T-cell (primary cell): ENCODE measurements at regions not wholly inside any gene's neighbourhood (a gene's known extent, or its start where the extent isn't known, plus 50 kb on each side); places are given as distances from the start of the nearest gene placed in this dataset.
"Not testable (repeated sequence)": the region's sequence is repeated elsewhere in the genome, so short reads cannot be mapped to it uniquely, and the experiment has no call there.

ENCODE experiments used
- ATAC-seq, 4 experiments: fragments of 200-7000 bp in 3 of 4; fragments of 150-1000 bp in 1 of 4; cut with Tn5 transposase; replicated peaks in 1 of 4; 1 replicate in 3 of 4; 2 replicates in 1 of 4; pipeline ENCODE4 v1.10.0; 2021; ENCODE audit warnings: moderate library complexity in 3 of 4, mild to moderate bottlenecking in 2 of 4, moderate number of reproducible peaks in 1 of 4
- CTCF ChIA-PET, 2 donors: fragments of 300-600 bp; sonication (Branson Sonifier 250); formaldehyde crosslinking; loops; one replicate each; lab custom pipeline; 2022; ENCODE audit warnings: antibody characterized with exemption in 2 of 2; lab: Charles Lee
- POLR2A ChIA-PET, 2 donors: fragments of 300-600 bp; sonication (Branson Sonifier 250); formaldehyde crosslinking; loops; one replicate each; lab custom pipeline; 2022; ENCODE audit warnings: antibody characterized with exemption in 2 of 2; lab: Charles Lee
- DNase-seq, 35 experiments: peaks; one replicate each; pipeline versions ENCODE4 v3.0.0 to v3.0.0-alpha.2; 2013 to 2023
- H3K27ac ChIP-seq: one replicate; pipeline ENCODE4 v1.5.1; 2013; ENCODE audit warnings: low read length
- H3K27me3 ChIP-seq, 2 experiments: replicated peaks in 1 of 2; 1 replicate in 1 of 2; 2 replicates in 1 of 2; pipeline versions ENCODE4 v1.6.1 to v1.7.0; 2013; ENCODE audit warnings: low read length in 1 of 2, mixed read lengths in 1 of 2; ENCODE audit not compliant: control insufficient read depth in 2 of 2, insufficient read depth in 2 of 2; ENCODE audit errors: extremely low read depth in 1 of 2
- H3K36me3 ChIP-seq, 2 donors: 1 replicate in 1 of 2; 2 replicates in 1 of 2; pipeline versions ENCODE4 v1.6.1 to v1.7.0; 2013; ENCODE audit warnings: low read length in 1 of 2; ENCODE audit not compliant: control insufficient read depth in 2 of 2, insufficient read depth in 1 of 2; ENCODE audit errors: extremely low read depth in 1 of 2
- H3K4me1 ChIP-seq, 2 experiments: 1 replicate in 1 of 2; 2 replicates in 1 of 2; pipeline versions ENCODE4 v1.6.1 to v1.7.0; 2013; ENCODE audit warnings: low read length in 2 of 2, mixed read lengths in 1 of 2; ENCODE audit not compliant: insufficient read depth in 2 of 2, control insufficient read depth in 1 of 2; ENCODE audit errors: extremely low read depth in 1 of 2
- H3K4me3 ChIP-seq, 2 donors: 1 replicate in 1 of 2; 2 replicates in 1 of 2; pipeline versions ENCODE4 v1.5.1 to v1.7.0; 2013; ENCODE audit warnings: mild to moderate bottlenecking in 2 of 2, low read length in 1 of 2, moderate library complexity in 1 of 2; ENCODE audit not compliant: control insufficient read depth in 1 of 2; ENCODE audit errors: extremely low read depth in 1 of 2
- H3K9me3 ChIP-seq: 2 replicates; pipeline ENCODE4 v1.7.0; 2013
- H3K27ac Mint-ChIP-seq, 2 donors: one replicate each; pipeline ENCODE4 v1.8.0; 2020 to 2021; ENCODE audit warnings: mild to moderate bottlenecking in 2 of 2, mixed read lengths in 2 of 2
- H3K27me3 Mint-ChIP-seq, 2 donors: one replicate each; pipeline ENCODE4 v1.8.0; 2021 to 2022; ENCODE audit warnings: mixed read lengths in 2 of 2
- H3K36me3 Mint-ChIP-seq: one replicate; pipeline ENCODE4 v1.8.0; 2021; ENCODE audit warnings: mixed read lengths
- H3K4me1 Mint-ChIP-seq, 3 donors: one replicate each; pipeline ENCODE4 v1.8.0; 2020 to 2022; ENCODE audit warnings: mixed read lengths in 3 of 3, mild to moderate bottlenecking in 1 of 3
- H3K4me3 Mint-ChIP-seq, 3 donors: one replicate each; pipeline ENCODE4 v1.8.0; 2020 to 2022; ENCODE audit warnings: mild to moderate bottlenecking in 3 of 3, mixed read lengths in 3 of 3, moderate library complexity in 3 of 3
- H3K9me3 Mint-ChIP-seq, 3 donors: one replicate each; pipeline ENCODE4 v1.8.0; 2020 to 2022; ENCODE audit warnings: mixed read lengths in 3 of 3
- WGBS: methylation state at CpG from one replicate; pipeline ENCODE4 v1.1.5; 2013; ENCODE audit warnings: missing lambda C conversion rate; ENCODE audit not compliant: insufficient coverage; 5-methylcytosine and 5-hydroxymethylcytosine counted together

- WGBS, result no CpG with 5 or more reads among the region's 11 CpGs
- H3K27me3 ChIP-seq, H3K27ac Mint-ChIP-seq, H3K9me3 Mint-ChIP-seq, H3K27ac ChIP-seq, POLR2A ChIA-PET, H3K4me1 Mint-ChIP-seq, H3K4me3 Mint-ChIP-seq, DNase-seq, H3K36me3 Mint-ChIP-seq, H3K4me3 ChIP-seq, CTCF ChIA-PET, H3K4me1 ChIP-seq, ATAC-seq, H3K9me3 ChIP-seq, H3K27me3 Mint-ChIP-seq, H3K36me3 ChIP-seq: not testable (repeated sequence)
These were observed 115.9 kb downstream of the NPIPA5 start for GRCh38 chr16:15262212-15262611.

DNA sequence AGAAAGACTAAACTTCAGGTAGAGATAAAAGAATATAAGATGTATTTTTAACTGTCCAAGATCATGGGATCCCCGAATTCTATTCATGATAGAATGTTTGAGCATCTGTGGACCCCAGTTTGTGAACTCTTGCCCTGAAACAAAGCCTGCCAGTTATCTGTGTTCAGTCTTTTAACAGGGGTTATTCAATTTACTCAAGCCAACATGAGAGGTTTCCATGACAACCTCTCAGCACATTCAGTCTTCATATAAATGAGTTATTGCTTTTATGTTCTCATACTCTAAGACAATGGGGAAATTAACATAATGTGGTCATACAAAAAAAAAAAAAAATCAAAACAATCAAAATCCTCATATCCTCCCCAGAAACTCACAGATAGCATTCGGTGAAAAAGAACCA lies 130.1 kb downstream of the NPIPA5 start:
- H3K27ac ChIP-seq, DNase-seq, POLR2A ChIA-PET, H3K4me3 ChIP-seq, H3K4me1 ChIP-seq, ATAC-seq, H3K4me3 Mint-ChIP-seq, H3K9me3 Mint-ChIP-seq, H3K9me3 ChIP-seq, H3K4me1 Mint-ChIP-seq, CTCF ChIA-PET, H3K27me3 Mint-ChIP-seq, H3K27me3 ChIP-seq, H3K36me3 ChIP-seq, H3K27ac Mint-ChIP-seq, H3K36me3 Mint-ChIP-seq: not testable (repeated sequence)
- WGBS, result no CpG with 5 or more reads among the region's 2 CpGs

DNA sequence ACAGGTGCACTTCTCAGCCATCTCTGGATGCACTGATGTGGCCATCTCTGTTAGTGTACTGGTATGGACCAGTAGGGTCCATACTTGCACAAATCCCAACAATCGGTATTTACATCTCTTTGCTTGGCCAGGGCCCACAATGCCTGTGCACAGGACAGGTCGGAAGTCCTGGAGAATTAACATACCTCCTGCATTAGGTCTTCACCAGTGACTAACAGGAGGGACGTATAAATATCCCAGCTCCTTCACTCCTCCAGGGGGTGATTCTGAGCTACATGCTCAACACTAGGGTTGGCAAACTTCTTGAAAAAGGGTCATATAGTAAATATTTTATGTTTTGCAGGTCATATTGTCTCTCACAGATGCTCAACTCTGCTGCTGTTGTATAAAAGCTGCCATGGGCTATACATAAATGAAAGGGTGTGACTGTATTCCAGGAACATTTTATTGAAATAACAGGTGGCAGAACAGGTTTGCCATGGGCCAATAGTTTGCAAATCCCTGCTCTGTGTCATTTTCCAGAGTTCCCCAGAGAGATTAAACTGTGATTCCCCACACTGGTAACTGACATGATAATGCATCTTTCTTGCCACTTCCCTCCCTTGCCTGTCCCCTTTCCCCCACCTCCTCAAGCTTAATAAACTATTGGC lies 141.3 kb downstream of the NPIPA5 start:
- H3K4me3 ChIP-seq, H3K4me1 ChIP-seq, H3K27me3 ChIP-seq, H3K36me3 ChIP-seq, POLR2A ChIA-PET, CTCF ChIA-PET, H3K9me3 ChIP-seq, ATAC-seq, H3K36me3 Mint-ChIP-seq, H3K4me1 Mint-ChIP-seq, DNase-seq, H3K9me3 Mint-ChIP-seq, H3K4me3 Mint-ChIP-seq, H3K27me3 Mint-ChIP-seq, H3K27ac Mint-ChIP-seq, H3K27ac ChIP-seq: not testable (repeated sequence)
- no CpG with 5 or more reads among the region's 3 CpGs for WGBS

DNA sequence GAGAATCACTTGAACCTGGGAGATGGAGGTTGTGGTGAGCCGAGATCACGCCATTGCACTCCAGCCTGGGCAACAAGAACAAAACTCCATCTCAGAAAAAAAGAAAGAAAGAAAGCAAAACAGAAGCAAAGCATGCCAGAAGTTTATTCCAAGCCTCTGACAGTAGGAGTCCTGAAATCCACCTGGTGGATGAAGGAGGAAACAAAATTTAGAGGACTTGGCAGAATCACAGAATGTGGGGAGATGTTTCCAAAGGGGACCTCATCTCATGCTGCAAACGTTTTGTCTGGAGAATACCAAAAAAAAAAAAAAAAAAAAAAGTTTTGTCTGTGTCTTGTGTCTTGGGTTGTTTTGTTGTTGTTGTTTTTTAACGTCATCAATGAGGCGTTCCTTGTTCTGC lies 141.1 kb upstream of the RRN3 start:
- H3K36me3 Mint-ChIP-seq, ATAC-seq, H3K4me1 Mint-ChIP-seq, CTCF ChIA-PET, H3K4me3 Mint-ChIP-seq, DNase-seq, H3K9me3 ChIP-seq, POLR2A ChIA-PET, H3K4me3 ChIP-seq, H3K27ac Mint-ChIP-seq, H3K9me3 Mint-ChIP-seq, H3K36me3 ChIP-seq, H3K27ac ChIP-seq, H3K27me3 ChIP-seq, H3K4me1 ChIP-seq, H3K27me3 Mint-ChIP-seq: not testable (repeated sequence)
- no CpG with 5 or more reads among the region's 5 CpGs for WGBS

DNA sequence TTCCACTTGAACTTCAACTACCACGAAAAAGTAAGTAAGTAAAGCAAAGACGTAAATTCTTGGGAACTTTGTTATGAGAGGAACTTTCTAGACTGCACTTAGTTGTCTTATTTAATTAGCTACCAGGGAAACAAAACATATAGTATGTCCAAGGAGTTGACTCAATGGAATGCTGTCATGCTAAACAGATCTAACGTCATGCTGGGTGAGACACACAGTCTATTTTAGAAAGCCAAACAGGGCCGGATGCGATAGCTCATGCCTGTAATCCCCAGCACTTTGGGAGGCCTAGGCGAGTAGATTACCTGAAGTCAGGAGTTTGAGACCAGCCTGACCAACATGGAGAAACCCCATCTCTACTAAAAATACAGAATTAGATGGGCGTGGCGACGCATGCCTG lies 140.6 kb upstream of the RRN3 start:
- POLR2A ChIA-PET, H3K27ac Mint-ChIP-seq, H3K4me1 ChIP-seq, H3K27me3 ChIP-seq, H3K36me3 ChIP-seq, H3K27ac ChIP-seq, H3K9me3 Mint-ChIP-seq, H3K9me3 ChIP-seq, H3K27me3 Mint-ChIP-seq, ATAC-seq, H3K4me3 Mint-ChIP-seq, H3K36me3 Mint-ChIP-seq, CTCF ChIA-PET, H3K4me1 Mint-ChIP-seq, H3K4me3 ChIP-seq, DNase-seq: not testable (repeated sequence)
- WGBS, result no CpG with 5 or more reads among the region's 9 CpGs

GRCh38 chr16:15230432-15230831 lies 136.4 kb upstream of the RRN3 start:
- H3K4me3 Mint-ChIP-seq, H3K9me3 ChIP-seq, ATAC-seq, CTCF ChIA-PET, H3K4me1 ChIP-seq, POLR2A ChIA-PET, H3K36me3 Mint-ChIP-seq, H3K27ac ChIP-seq, DNase-seq, H3K27ac Mint-ChIP-seq, H3K4me3 ChIP-seq, H3K27me3 ChIP-seq, H3K27me3 Mint-ChIP-seq, H3K4me1 Mint-ChIP-seq, H3K9me3 Mint-ChIP-seq, H3K36me3 ChIP-seq: not testable (repeated sequence)
- no CpG with 5 or more reads among the region's 5 CpGs for WGBS

- H3K4me1 ChIP-seq, H3K27ac ChIP-seq, ATAC-seq, H3K4me1 Mint-ChIP-seq, H3K36me3 Mint-ChIP-seq, CTCF ChIA-PET, H3K4me3 Mint-ChIP-seq, H3K4me3 ChIP-seq, DNase-seq, POLR2A ChIA-PET, H3K9me3 Mint-ChIP-seq, H3K27me3 Mint-ChIP-seq, H3K27me3 ChIP-seq, H3K27ac Mint-ChIP-seq, H3K36me3 ChIP-seq, H3K9me3 ChIP-seq: not testable (repeated sequence)
- WGBS, result no CpG with 5 or more reads among the region's 2 CpGs
These were observed 135.6 kb upstream of the RRN3 start for GRCh38 chr16:15229661-15230060.
